GM23338 (cell line): ENCODE measurements at regions not wholly inside any gene's neighbourhood (a gene's known extent, or its start where the extent isn't known, plus 50 kb on each side); places are given as distances from the start of the nearest gene placed in this dataset.

Source experiments
- ATAC-seq: fragments of 200-7000 bp; cut with Tn5 transposase; 3 replicates; pipeline ENCODE4 v1.9.1; 2020
- DNase-seq: peaks from one replicate; pipeline ENCODE4 v3.0.0-alpha.2; 2015; ENCODE audit warnings: low spot score
- H2AFZ ChIP-seq: fragments of 200-600 bp; sonication (generic); 2 replicates; pipeline ENCODE4 v1.8.0; 2016; ENCODE audit warnings: antibody characterized with exemption, mild to moderate bottlenecking, moderate library complexity
- H3F3A ChIP-seq: fragments of 200-600 bp; sonication (generic); replicated peaks from 2 replicates; pipeline ENCODE4 v1.8.0; 2017; ENCODE audit warnings: antibody characterized with exemption, mixed run types, low read depth
- H3K27ac ChIP-seq: fragments of 200-600 bp; sonication (generic); 2 replicates; pipeline ENCODE4 v1.6.1; 2016; ENCODE audit warnings: low read depth
- H3K27me3 ChIP-seq: fragments of 200-600 bp; sonication (generic); 2 replicates; pipeline ENCODE4 v1.8.0; 2016; ENCODE audit warnings: mild to moderate bottlenecking, mixed run types, moderate library complexity; ENCODE audit not compliant: insufficient read depth
- H3K36me3 ChIP-seq: fragments of 200-600 bp; sonication (generic); 2 replicates; pipeline ENCODE4 v1.8.0; 2016; ENCODE audit warnings: mild to moderate bottlenecking; ENCODE audit not compliant: insufficient read depth
- H3K4me1 ChIP-seq: fragments of 200-600 bp; sonication (generic); 2 replicates; pipeline ENCODE4 v1.8.0; 2016; ENCODE audit warnings: mild to moderate bottlenecking, moderate library complexity; ENCODE audit not compliant: insufficient read depth
- H3K4me2 ChIP-seq: fragments of 200-600 bp; sonication (generic); 2 replicates; pipeline ENCODE4 v1.7.1; 2017; ENCODE audit warnings: mixed run types
- H3K4me3 ChIP-seq: fragments of 200-600 bp; sonication (generic); 2 replicates; pipeline ENCODE4 v1.6.1; 2016; ENCODE audit warnings: mixed run types
- H3K79me2 ChIP-seq: fragments of 200-600 bp; sonication (generic); replicated peaks from 2 replicates; pipeline ENCODE4 v1.8.0; 2017; ENCODE audit warnings: mild to moderate bottlenecking; ENCODE audit not compliant: insufficient read depth
- H3K9me2 ChIP-seq: fragments of 200-600 bp; sonication (generic); 2 replicates; pipeline ENCODE4 v1.8.0; 2017; ENCODE audit not compliant: insufficient read depth
- H4K20me1 ChIP-seq: fragments of 200-600 bp; sonication (generic); replicated peaks from 2 replicates; pipeline ENCODE4 v1.8.0; 2017; ENCODE audit warnings: mild to moderate bottlenecking; ENCODE audit not compliant: insufficient read depth
- H3K27ac Mint-ChIP-seq: 2 replicates; pipeline ENCODE4 v1.8.0; 2020; ENCODE audit warnings: inconsistent platforms, mild to moderate bottlenecking, moderate library complexity, mixed read lengths
- H3K27me3 Mint-ChIP-seq: 3 replicates; pipeline ENCODE4 v1.8.0; 2022; ENCODE audit warnings: low read depth, mild to moderate bottlenecking, moderate library complexity, mixed read lengths, inconsistent platforms; ENCODE audit not compliant: insufficient read depth, poor library complexity
- H3K36me3 Mint-ChIP-seq: 3 replicates; pipeline ENCODE4 v1.8.0; 2021; ENCODE audit warnings: low read depth, mild to moderate bottlenecking, inconsistent platforms, moderate library complexity, mixed read lengths
- H3K4me1 Mint-ChIP-seq: 3 replicates; pipeline ENCODE4 v1.8.0; 2020; ENCODE audit warnings: mild to moderate bottlenecking, inconsistent platforms, mixed read lengths
- H3K4me3 Mint-ChIP-seq: 3 replicates; pipeline ENCODE4 v1.8.0; 2021; ENCODE audit warnings: moderate library complexity, mild to moderate bottlenecking, inconsistent platforms, mixed read lengths
- H3K9me3 Mint-ChIP-seq: 3 replicates; pipeline ENCODE4 v1.8.0; 2020; ENCODE audit warnings: moderate library complexity, mild to moderate bottlenecking, inconsistent platforms, mixed read lengths
- CREB1 ChIP-seq: fragments of 250-450 bp; sonication (Bioruptor Pico); IDR thresholded peaks from 2 replicates; pipeline ENCODE4 v1.5.0; 2020; ENCODE audit warnings: low read depth, mild to moderate bottlenecking, moderate library complexity
- CTCF ChIP-seq, 2 experiments: fragments of 200-600 bp in 1 of 2; sonication (generic) in 1 of 2; conservative IDR thresholded peaks; 2 replicates each; pipeline versions ENCODE4 v1.5.1 to v1.6.1; 2016 to 2017; ENCODE audit warnings: antibody characterized with exemption in 2 of 2, low read depth in 2 of 2, mild to moderate bottlenecking in 2 of 2, moderate library complexity in 1 of 2
- EZH2 ChIP-seq: fragments of 200-600 bp; sonication (generic); IDR thresholded peaks from one replicate; pipeline ENCODE4 v1.8.0; 2017; ENCODE audit warnings: antibody characterized with exemption, mild to moderate bottlenecking, low read depth; ENCODE audit not compliant: unreplicated experiment
- EZH2phosphoT487 ChIP-seq: fragments of 200-600 bp; sonication (generic); IDR thresholded peaks from one replicate; pipeline ENCODE4 v1.8.1; 2018; ENCODE audit warnings: antibody characterized with exemption; ENCODE audit not compliant: unreplicated experiment
- JUNB ChIP-seq: IDR thresholded peaks from one replicate; pipeline ENCODE4 v1.6.1; 2016; ENCODE audit warnings: antibody characterized with exemption; ENCODE audit not compliant: unreplicated experiment
- NANOG ChIP-seq: IDR thresholded peaks from 2 replicates; pipeline ENCODE4 v1.6.1; 2016; ENCODE audit warnings: antibody characterized with exemption, borderline replicate concordance
- POLR2AphosphoS5 ChIP-seq: IDR thresholded peaks from 2 replicates; pipeline ENCODE4 v1.6.1; 2016; ENCODE audit warnings: antibody characterized with exemption, low read depth
- STAT1 ChIP-seq: IDR thresholded peaks from one replicate; pipeline ENCODE4 v1.6.1; 2016; ENCODE audit warnings: antibody characterized with exemption; ENCODE audit not compliant: unreplicated experiment
- ZNF114 ChIP-seq: fragments of 250-450 bp; sonication (Bioruptor Pico); IDR thresholded peaks from 2 replicates; pipeline ENCODE4 v1.5.0; 2020; ENCODE audit warnings: mild to moderate bottlenecking, moderate library complexity
- ZNF331 ChIP-seq: fragments of 250-450 bp; sonication (Bioruptor Pico); IDR thresholded peaks from 2 replicates; pipeline ENCODE4 v1.5.0; 2020; ENCODE audit warnings: low read depth, mild to moderate bottlenecking, moderate library complexity
- ZNF462 ChIP-seq: fragments of 250-450 bp; sonication (Bioruptor Pico); IDR thresholded peaks from 2 replicates; pipeline ENCODE4 v1.5.0; 2020; ENCODE audit warnings: mild to moderate bottlenecking, moderate library complexity
- TF ChIP-seq, protein P1 (sequence below): IDR thresholded peaks from 2 replicates; pipeline ENCODE4 v1.6.1; 2016; ENCODE audit warnings: antibody characterized with exemption
- TF ChIP-seq, protein P2 (sequence below): IDR thresholded peaks from one replicate; pipeline ENCODE4 v1.6.1; 2018; ENCODE audit warnings: antibody characterized with exemption; ENCODE audit not compliant: unreplicated experiment

DNA sequence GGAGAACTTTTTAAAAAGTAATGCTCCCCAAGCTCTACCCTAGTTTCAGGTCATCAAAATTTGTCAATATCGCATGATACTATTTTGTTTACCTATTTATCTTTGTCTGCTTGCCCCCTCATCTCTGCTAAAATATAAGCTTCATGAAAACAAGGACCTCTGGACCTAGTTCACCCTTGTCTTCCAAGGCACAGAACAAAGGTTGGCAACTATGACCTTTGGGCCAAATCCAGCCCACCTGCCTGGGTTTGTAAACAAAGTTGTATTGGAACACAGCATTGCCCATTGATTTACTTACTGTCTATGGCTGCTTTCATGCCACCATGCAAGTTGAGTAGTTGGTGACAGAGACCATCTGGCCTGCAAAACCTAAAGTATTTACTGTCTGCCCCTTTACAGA is 462.2 kb upstream of the SUCLG2 start:
- H3K4me1 Mint-ChIP-seq, result no peaks in the 10 kb centered on the region
- Histone ChIP-seq H3K79me2 (no peaks in the 10 kb centered on the region), H3K27ac (no peak overlapping the region), H3K4me3 (no peak overlapping the region), H3F3A (no peaks in the 10 kb centered on the region), H3K4me1 (no peaks in the 10 kb centered on the region), H3K4me2 (no peak overlapping the region), H3K36me3 (no peaks in the 10 kb centered on the region), H4K20me1 (no peaks in the 10 kb centered on the region), H3K9me2 (no peaks in the 10 kb centered on the region), H2AFZ (no peak overlapping the region), H3K27me3 (no peaks in the 10 kb centered on the region)
- H3K27ac Mint-ChIP-seq, result no peak overlapping the region
- H3K36me3 Mint-ChIP-seq, result no peaks in the 10 kb centered on the region
- ATAC-seq, result no peak
- no peak for DNase-seq
- no peak overlapping the region for H3K4me3 Mint-ChIP-seq
- no peaks in the 10 kb centered on the region for H3K9me3 Mint-ChIP-seq
- H3K27me3 Mint-ChIP-seq, result peaks cover 3% of the 10 kb centered on the region
- no peak for TF ChIP-seq CREB1 (CRISPR knock-in tag)
- TF ChIP-seq ZNF331 (CRISPR knock-in tag), result no peak
- no peak for TF ChIP-seq ZNF114 (CRISPR knock-in tag)
- TF ChIP-seq CTCF (conservative IDR thresholded peaks at IDR 0.05; ENCODE audit: low read depth in 2 of 2), result no peak
- TF ChIP-seq EZH2, result no peak
- TF ChIP-seq POLR2AphosphoS5, result no peak
- no peak for TF ChIP-seq JUNB
- no peak for TF ChIP-seq NANOG
- TF ChIP-seq, protein P1, sequence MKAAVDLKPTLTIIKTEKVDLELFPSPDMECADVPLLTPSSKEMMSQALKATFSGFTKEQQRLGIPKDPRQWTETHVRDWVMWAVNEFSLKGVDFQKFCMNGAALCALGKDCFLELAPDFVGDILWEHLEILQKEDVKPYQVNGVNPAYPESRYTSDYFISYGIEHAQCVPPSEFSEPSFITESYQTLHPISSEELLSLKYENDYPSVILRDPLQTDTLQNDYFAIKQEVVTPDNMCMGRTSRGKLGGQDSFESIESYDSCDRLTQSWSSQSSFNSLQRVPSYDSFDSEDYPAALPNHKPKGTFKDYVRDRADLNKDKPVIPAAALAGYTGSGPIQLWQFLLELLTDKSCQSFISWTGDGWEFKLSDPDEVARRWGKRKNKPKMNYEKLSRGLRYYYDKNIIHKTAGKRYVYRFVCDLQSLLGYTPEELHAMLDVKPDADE, result no peak
- TF ChIP-seq, protein P2, sequence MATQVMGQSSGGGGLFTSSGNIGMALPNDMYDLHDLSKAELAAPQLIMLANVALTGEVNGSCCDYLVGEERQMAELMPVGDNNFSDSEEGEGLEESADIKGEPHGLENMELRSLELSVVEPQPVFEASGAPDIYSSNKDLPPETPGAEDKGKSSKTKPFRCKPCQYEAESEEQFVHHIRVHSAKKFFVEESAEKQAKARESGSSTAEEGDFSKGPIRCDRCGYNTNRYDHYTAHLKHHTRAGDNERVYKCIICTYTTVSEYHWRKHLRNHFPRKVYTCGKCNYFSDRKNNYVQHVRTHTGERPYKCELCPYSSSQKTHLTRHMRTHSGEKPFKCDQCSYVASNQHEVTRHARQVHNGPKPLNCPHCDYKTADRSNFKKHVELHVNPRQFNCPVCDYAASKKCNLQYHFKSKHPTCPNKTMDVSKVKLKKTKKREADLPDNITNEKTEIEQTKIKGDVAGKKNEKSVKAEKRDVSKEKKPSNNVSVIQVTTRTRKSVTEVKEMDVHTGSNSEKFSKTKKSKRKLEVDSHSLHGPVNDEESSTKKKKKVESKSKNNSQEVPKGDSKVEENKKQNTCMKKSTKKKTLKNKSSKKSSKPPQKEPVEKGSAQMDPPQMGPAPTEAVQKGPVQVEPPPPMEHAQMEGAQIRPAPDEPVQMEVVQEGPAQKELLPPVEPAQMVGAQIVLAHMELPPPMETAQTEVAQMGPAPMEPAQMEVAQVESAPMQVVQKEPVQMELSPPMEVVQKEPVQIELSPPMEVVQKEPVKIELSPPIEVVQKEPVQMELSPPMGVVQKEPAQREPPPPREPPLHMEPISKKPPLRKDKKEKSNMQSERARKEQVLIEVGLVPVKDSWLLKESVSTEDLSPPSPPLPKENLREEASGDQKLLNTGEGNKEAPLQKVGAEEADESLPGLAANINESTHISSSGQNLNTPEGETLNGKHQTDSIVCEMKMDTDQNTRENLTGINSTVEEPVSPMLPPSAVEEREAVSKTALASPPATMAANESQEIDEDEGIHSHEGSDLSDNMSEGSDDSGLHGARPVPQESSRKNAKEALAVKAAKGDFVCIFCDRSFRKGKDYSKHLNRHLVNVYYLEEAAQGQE, result no peak
- TF ChIP-seq ZNF462 (CRISPR knock-in tag), result no peak
- TF ChIP-seq STAT1, result no peak
- TF ChIP-seq EZH2phosphoT487, result no peak
